HG03469 (cell line): ENCODE measurements at regions not wholly inside any gene's neighbourhood (a gene's known extent, or its start where the extent isn't known, plus 50 kb on each side); places are given as distances from the start of the nearest gene placed in this dataset.
"Not testable (repeated sequence)": the region's sequence is repeated elsewhere in the genome, so short reads cannot be mapped to it uniquely, and the experiment has no call there.

Experiments used
- ATAC-seq: cut with Tn5 transposase; IDR thresholded peaks from one replicate; pipeline ENCODE4 v1.9.1; 2021; ENCODE audit warnings: mild to moderate bottlenecking, moderate library complexity, moderate number of reproducible peaks; ENCODE audit not compliant: unreplicated experiment

DNA sequence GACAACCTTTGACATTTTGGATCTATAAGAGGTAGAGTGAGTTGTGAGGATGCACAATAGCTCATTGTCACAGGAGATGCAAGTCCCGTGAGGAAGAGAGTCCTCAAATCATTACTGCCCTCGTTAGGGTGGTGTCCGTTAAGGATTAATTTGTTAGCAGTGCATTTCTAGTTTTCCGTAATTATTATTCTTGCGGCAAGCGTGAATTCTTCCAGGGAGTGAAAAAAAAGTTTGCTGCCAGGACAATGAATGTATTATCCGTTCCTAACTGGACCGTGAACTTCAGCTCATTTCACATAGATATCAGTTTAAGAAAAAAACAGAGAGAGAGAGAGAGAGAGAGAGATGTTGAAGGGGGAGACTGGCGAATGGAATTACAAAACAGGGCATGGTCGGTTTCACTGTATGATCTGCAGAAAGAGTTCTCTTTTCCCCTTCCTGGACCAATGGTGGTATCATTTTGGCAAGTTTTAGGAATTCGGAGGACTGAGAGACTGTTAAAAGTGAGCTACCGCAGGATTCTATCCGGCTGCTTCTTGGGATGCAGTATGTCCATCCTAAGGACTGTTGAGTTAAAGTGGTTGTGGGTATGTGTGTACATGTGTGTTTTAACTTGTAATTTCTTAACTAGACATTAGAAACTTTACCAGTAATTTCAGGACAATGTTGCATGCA is 216.0 kb upstream of the NFIA start:
- ATAC-seq: no peak

DNA sequence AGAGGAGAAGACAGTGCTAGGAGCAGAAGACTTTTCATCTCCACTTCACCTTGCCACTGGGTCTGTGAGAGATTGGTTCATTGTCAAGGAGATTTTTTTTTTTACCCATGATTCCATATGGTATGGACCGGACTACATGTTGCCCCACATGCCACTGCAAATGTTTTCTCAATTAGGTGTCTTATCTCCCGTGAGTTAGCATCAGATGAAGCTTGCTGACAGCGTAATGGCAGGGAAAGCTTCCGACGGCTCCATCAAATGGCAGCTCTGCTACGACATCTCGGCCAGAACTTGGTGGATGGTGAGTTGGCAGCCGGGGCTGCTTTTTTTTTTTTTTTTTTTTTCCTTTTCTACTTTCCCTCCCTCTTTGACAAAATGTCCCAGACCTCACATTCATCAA is 217.2 kb upstream of the NFIA start:
- no peak for ATAC-seq

GRCh38 chr1:60864722-60865121 is 217.6 kb upstream of the NFIA start:
- no peak for ATAC-seq

GRCh38 chr1:60863131-60863530 is 219.2 kb upstream of the NFIA start:
- ATAC-seq: no peak

DNA sequence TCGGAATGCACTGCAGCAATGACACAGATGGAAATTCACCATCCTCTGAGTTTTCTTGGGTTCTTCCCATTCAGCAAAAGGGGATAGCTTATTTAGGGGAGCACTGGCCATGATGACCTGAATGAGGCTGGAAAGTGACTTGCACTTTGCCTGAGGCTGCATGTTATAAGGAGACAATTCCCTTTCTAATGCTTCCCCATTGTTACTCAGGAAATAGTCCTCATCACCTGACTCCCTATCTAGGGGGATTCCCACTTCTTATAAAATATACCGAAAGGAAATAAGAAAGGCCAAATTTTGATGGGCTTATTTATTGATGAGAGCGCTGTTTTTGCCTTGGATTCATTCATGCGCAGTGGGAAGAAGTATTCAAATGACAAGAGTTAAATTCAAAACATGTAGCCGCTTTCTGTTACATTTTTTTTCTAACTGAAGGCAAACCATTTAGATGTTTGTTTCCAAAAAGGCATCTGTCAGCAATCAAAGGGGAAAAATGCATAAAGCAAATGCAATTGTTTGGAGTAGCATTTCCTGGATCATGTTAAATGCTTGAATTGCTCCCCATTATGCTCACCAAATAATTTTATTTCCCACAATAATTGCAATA is 220.3 kb upstream of the NFIA start:
- ATAC-seq: no peak

GRCh38 chr1:60859111-60859510 is 223.2 kb upstream of the NFIA start:
- ATAC-seq: no peak

DNA sequence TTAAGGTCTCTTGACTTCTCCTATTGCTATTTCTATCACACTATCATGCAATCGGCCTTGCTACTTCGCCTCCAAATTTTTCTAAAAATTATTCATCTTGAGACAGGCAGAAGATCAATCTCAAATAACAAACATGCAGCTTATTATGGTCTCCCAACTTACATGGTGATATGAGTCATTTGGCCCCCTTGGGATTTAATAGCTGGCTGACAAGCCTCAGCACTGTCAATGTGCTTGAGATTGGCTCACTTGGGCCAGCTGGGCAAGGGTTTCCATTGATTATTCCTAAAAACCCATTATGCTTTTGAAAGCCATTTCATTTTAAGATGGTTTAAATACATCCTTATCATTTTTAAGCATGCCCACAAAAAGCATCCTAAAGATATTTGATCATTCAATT is 224.5 kb upstream of the NFIA start:
- ATAC-seq: no peak

- no peak for ATAC-seq
Measured at GRCh38 chr1:60850084-60850483, 232.3 kb upstream of the NFIA start.

GRCh38 chr1:60849401-60849800 is 233.0 kb upstream of the NFIA start:
- no peak for ATAC-seq

DNA sequence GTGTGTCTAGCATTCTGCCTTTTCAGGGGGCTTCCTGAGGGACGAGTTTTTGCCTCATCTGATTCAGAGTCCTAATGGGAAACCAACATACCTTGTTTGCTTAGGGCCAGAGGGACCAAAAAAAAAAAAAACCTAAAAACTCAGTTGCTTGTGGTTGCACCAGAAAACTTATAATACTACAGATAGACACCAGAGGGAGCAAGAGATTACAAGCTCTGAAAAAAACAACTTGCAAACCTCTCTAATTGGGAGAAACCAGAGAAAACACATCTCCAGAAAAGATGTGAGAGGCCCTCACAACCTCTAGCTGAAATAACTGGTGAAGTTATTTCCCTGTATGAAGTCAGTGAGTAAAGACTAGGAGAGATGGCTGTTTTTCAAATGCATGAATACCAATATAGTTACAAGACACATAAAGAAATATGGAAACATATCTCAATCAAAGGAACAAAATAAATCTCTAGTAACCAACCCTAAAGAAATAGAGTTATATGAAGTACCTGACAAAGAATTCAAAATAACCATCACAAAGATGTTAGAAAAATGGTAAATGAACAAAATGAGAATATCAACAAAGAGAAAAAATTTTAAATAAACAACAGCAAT is 233.7 kb upstream of the NFIA start:
- ATAC-seq: no peak

DNA sequence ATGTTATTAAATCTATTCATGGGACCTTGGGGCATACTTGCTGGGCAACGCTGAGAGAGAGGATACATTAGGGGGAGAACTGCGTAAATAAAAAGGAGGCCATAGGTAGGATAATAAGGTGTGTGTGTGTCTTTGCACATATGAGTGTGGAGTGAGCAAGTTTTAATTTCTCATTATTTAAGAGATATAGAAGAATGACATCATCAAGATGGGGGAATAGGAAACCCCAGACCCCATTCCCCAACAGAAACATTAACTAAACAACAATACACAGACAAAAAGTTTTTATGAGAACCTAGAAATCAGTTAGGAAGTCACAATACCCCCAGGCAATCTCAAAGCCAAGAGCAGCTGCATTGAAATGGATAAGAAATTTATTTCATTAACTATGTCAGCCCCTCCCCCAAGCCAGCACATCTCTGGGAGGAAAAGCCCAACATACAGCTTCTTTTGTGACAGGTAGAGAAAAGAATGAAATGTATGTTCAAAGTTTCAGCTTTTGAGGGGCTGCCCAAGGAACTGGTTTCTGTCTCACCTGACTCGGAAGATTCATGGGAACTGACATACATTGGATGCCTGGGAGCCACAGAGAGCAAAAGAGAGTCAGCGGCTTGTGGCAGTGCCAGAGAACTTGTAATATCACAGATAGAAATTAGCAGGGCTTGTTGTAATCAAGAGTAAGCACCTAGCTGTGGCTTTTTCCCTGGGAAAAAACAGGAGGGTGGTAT is 234.3 kb upstream of the NFIA start:
- no peak for ATAC-seq

GRCh38 chr1:60847391-60847790 is 235.0 kb upstream of the NFIA start:
- ATAC-seq: no peak

DNA sequence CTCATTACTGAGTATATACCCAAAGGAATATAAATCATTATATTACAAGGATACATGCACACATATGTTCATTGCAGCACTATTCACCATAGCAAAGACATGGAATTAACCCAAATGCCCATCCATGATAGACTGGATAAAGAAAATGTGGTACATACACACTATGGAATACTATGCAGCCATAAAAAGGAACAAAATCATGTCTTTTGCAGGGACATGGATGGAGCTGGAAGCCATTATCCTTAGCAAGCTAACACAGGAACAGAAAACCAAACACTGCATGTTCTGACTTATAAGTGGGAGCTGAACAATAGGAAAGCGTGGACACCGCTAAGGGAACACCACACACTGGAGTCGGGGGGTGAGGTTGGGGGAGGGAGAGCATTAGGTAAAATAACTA is 236.7 kb upstream of the NFIA start:
- ATAC-seq: not testable (repeated sequence)

DNA sequence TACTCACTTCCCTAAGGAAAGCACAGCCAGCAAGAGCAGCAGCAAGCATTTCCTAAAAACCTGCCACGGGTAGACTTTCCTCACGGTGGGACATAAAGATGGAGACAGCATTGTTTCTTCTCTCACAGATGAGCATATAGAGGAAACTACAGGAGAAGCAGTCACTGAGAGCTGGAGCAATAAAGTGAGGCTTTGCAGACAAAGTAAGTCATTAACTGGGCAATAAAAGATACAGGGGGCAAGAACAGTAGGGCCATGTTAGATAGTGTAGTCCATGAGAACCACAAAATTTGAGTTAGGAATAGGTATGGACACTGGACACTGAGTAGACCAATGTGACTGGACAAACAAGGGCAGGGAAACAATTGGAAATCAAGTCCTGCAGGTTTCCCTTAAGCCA is 240.1 kb upstream of the NFIA start:
- ATAC-seq: no peak

DNA sequence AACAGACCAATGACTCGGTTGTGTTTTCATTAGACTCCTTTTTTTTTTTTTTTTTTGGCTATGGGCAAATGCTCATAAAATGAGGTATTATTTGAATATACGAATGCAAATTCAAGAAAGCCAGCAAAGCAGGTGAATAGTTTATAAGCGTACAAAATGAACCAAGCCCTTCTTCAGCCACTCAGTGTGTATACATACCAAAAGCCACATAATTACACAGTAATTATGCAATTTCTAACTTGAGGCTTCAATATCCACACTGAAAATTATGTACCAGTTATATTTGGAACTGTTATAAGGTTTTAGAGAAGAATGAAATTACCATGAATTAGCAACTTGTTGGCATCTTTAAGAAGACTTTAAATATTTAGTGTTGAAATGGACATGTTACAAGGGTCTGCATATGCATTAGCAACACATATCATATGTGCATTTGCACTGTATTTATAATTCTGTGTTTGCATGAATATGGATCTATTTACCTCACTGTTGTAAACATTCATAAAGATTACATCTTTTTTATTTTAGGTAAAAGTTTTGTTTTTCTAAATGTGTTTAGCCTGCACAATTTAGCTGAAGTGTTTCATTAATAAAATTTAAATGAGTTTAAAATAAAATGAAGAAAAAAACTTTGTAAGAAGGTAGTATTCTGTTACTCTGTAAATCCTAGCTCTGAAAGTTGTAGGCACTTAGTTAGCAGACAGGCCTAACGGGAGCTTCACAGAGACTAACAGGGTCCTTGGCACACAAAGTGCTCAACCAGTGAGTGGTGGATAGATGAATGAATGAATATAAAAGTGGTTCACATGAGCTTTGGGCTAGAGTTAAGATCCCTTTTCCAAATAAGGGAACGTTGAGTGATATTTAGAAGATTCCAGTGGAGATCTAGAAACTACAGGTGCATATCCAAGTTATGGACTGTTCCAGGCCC is 241.0 kb upstream of the NFIA start:
- no peak for ATAC-seq

GRCh38 chr1:60840476-60840875 is 241.9 kb upstream of the NFIA start:
- not testable (repeated sequence) for ATAC-seq

- no peak for ATAC-seq
Measured at GRCh38 chr1:60835649-60836048, 246.7 kb upstream of the NFIA start.

GRCh38 chr1:60833173-60833572 is 249.2 kb upstream of the NFIA start:
- no peak for ATAC-seq

- ATAC-seq: no peak
Measured at GRCh38 chr1:60832367-60832766, 250.0 kb upstream of the NFIA start.

- no peak for ATAC-seq
Measured at GRCh38 chr1:60831780-60832179, 250.6 kb upstream of the NFIA start.

GRCh38 chr1:60828944-60829343 is 253.4 kb upstream of the NFIA start:
- ATAC-seq: no peak
